IMR-90 (cell line): ENCODE measurements at regions not wholly inside any gene's neighbourhood (a gene's known extent, or its start where the extent isn't known, plus 50 kb on each side); places are given as distances from the start of the nearest gene placed in this dataset.

Source experiments
- ATAC-seq: fragments of 200-7000 bp; cut with Tn5 transposase; 2 replicates; pipeline ENCODE4 v1.9.1; 2020; ENCODE audit warnings: low read depth, mild to moderate bottlenecking, moderate library complexity
- BruUV-seq: library from RNA; stranded (reverse); fragments of 400-500 nt; replicated peaks from 2 replicates; lab custom pipeline; 2021; lab: Mats Ljungman, UMichigan
- CTCF ChIA-PET: fragments of 300-600 bp; formaldehyde crosslinking; extraction: SDS; loops from one replicate; lab custom pipeline; 2021; ENCODE audit warnings: antibody characterized with exemption; lab: Yijun Ruan, JAX
- POLR2A ChIA-PET: fragments of 300-600 bp; sonication (Branson Sonifier 250); formaldehyde crosslinking; loops from one replicate; lab custom pipeline; 2022; ENCODE audit warnings: antibody characterized with exemption; ENCODE audit not compliant: unreplicated experiment; lab: Charles Lee
- DNase-seq: peaks from one replicate; pipeline ENCODE4 v3.0.0; 2013
- H2AFZ ChIP-seq: replicated peaks from 2 replicates; pipeline ENCODE3; 2013; ENCODE audit warnings: low read length, mild to moderate bottlenecking; ENCODE audit not compliant: poor library complexity
- H2AK5ac ChIP-seq: 2 replicates; pipeline ENCODE4 v1.6.1; 2013; ENCODE audit warnings: low read depth, low read length, inconsistent platforms
- H2AK9ac ChIP-seq: replicated peaks from 2 replicates; pipeline ENCODE3; 2013; ENCODE audit warnings: mild to moderate bottlenecking, low read depth, low read length, moderate library complexity; ENCODE audit not compliant: poor library complexity
- H2BK120ac ChIP-seq: 2 replicates; pipeline ENCODE4 v1.6.1; 2013; ENCODE audit warnings: low read depth, low read length, inconsistent platforms
- H2BK15ac ChIP-seq: 3 replicates; pipeline ENCODE4 v1.6.1; 2013; ENCODE audit warnings: low read depth, low read length, inconsistent platforms
- H2BK20ac ChIP-seq: 2 replicates; pipeline ENCODE4 v1.6.1; 2013; ENCODE audit warnings: low read depth, mild to moderate bottlenecking, inconsistent platforms, low read length, moderate library complexity
- H2BK5ac ChIP-seq: 2 replicates; pipeline ENCODE4 v1.6.1; 2013; ENCODE audit warnings: mild to moderate bottlenecking, low read depth, low read length, inconsistent platforms; ENCODE audit not compliant: poor library complexity, severe bottlenecking
- H3K14ac ChIP-seq: replicated peaks from 2 replicates; pipeline ENCODE4 v1.6.1; 2013; ENCODE audit warnings: low read depth, low read length, inconsistent platforms
- H3K18ac ChIP-seq: 2 replicates; pipeline ENCODE4 v1.6.1; 2013; ENCODE audit warnings: low read depth, low read length, control low read depth
- H3K23ac ChIP-seq: 2 replicates; pipeline ENCODE4 v1.6.1; 2013; ENCODE audit warnings: low read depth, low read length, inconsistent platforms
- H3K27ac ChIP-seq: 2 replicates; pipeline ENCODE4 v1.5.1; 2013; ENCODE audit warnings: mild to moderate bottlenecking, control low read depth, low read length; ENCODE audit not compliant: insufficient read depth
- H3K27me3 ChIP-seq: 2 replicates; pipeline ENCODE4 v1.6.1; 2013; ENCODE audit warnings: low read length; ENCODE audit not compliant: control insufficient read depth, insufficient read depth
- H3K36me3 ChIP-seq: 2 replicates; pipeline ENCODE4 v1.6.1; 2013; ENCODE audit warnings: low read length, mixed read lengths; ENCODE audit not compliant: control insufficient read depth, insufficient read depth
- H3K4ac ChIP-seq: 2 replicates; pipeline ENCODE4 v1.6.1; 2013; ENCODE audit warnings: low read depth, low read length, inconsistent platforms
- H3K4me1 ChIP-seq: 2 replicates; pipeline ENCODE4 v1.6.1; 2013; ENCODE audit warnings: low read length, mixed read lengths; ENCODE audit not compliant: control insufficient read depth, insufficient read depth
- H3K4me2 ChIP-seq: 2 replicates; pipeline ENCODE4 v1.6.1; 2013; ENCODE audit warnings: low read depth, mild to moderate bottlenecking, control low read depth, low read length, moderate library complexity
- H3K4me3 ChIP-seq: 2 replicates; pipeline ENCODE4 v1.5.1; 2013; ENCODE audit warnings: low read depth, mild to moderate bottlenecking, control low read depth, low read length, moderate library complexity; ENCODE audit not compliant: insufficient read depth
- H3K56ac ChIP-seq: 2 replicates; pipeline ENCODE4 v1.6.1; 2013; ENCODE audit warnings: low read length, inconsistent platforms; ENCODE audit not compliant: insufficient read depth; ENCODE audit errors: extremely low read depth
- H3K79me1 ChIP-seq, 2 experiments: 2 replicates each; pipeline ENCODE4 v1.6.1; 2013; ENCODE audit warnings: low read length in 2 of 2, inconsistent platforms in 1 of 2, low read depth in 1 of 2
- H3K9ac ChIP-seq: 2 replicates; pipeline ENCODE4 v1.6.1; 2013; ENCODE audit warnings: low read depth, low read length, control low read depth
- H3K9me1 ChIP-seq: 2 replicates; pipeline ENCODE4 v1.6.1; 2013; ENCODE audit warnings: low read length, inconsistent platforms; ENCODE audit not compliant: insufficient read depth
- H3K9me3 ChIP-seq: 2 replicates; pipeline ENCODE4 v1.6.1; 2013; ENCODE audit warnings: low read length; ENCODE audit not compliant: control insufficient read depth, insufficient read depth
- H4K20me1 ChIP-seq: 2 replicates; pipeline ENCODE4 v1.6.1; 2013; ENCODE audit warnings: low read length, inconsistent platforms; ENCODE audit not compliant: insufficient read depth
- H4K5ac ChIP-seq: 2 replicates; pipeline ENCODE4 v1.6.1; 2013; ENCODE audit warnings: mild to moderate bottlenecking, low read depth, low read length, control low read depth
- H4K8ac ChIP-seq, 2 experiments: 2 replicates each; pipeline ENCODE4 v1.6.1; 2013; ENCODE audit warnings: low read depth in 2 of 2, low read length in 2 of 2, control low read depth in 1 of 2, inconsistent platforms in 1 of 2
- H4K91ac ChIP-seq: 2 replicates; pipeline ENCODE4 v1.6.1; 2013; ENCODE audit warnings: low read depth, low read length, inconsistent platforms; ENCODE audit not compliant: insufficient read depth
- CEBPB ChIP-seq: IDR thresholded peaks from 2 replicates; pipeline ENCODE4 v1.6.1; 2012; ENCODE audit warnings: low read depth, low read length, improper control_type of control experiment
- CTCF ChIP-seq: conservative IDR thresholded peaks from 2 replicates; pipeline ENCODE4 v1.5.1; 2012; ENCODE audit warnings: mild to moderate bottlenecking, low read depth, low read length, improper control_type of control experiment
- MAZ ChIP-seq: IDR thresholded peaks from 2 replicates; pipeline ENCODE4 v1.6.1; 2012; ENCODE audit warnings: low read depth, mild to moderate bottlenecking, low read length, improper control_type of control experiment, moderate library complexity, borderline replicate concordance
- RAD21 ChIP-seq: IDR thresholded peaks from 2 replicates; pipeline ENCODE4 v1.6.1; 2012; ENCODE audit warnings: low read length, improper control_type of control experiment
- RFX5 ChIP-seq: IDR thresholded peaks from 2 replicates; pipeline ENCODE4 v1.8.0; 2012; ENCODE audit warnings: low read depth, mild to moderate bottlenecking, low read length, moderate library complexity
- USF2 ChIP-seq: fragments of 150-350 bp; IDR thresholded peaks from 2 replicates; pipeline ENCODE4 v1.6.1; 2017; ENCODE audit warnings: mild to moderate bottlenecking, antibody characterized with exemption, low read length, low read depth
- WGBS, 2 experiments: methylation state at CpG; one replicate each; pipeline versions ENCODE4 v1.1.5 to v1.1.7; 2013; ENCODE audit warnings: missing lambda C conversion rate in 2 of 2; ENCODE audit not compliant: insufficient read length in 1 of 2; ENCODE audit errors: extremely low coverage in 2 of 2; 5-methylcytosine and 5-hydroxymethylcytosine counted together
- dilution Hi-C: fragments of 300-500 bp; cut with HindIII; formaldehyde crosslinking; loops from one replicate; pipeline ENCODE4 v1.14.3; 2018; ENCODE audit warnings: low sequenced_read_pairs; ENCODE audit not compliant: unreplicated experiment
- in situ Hi-C: fragments of 300-500 bp; cut with MboI; formaldehyde crosslinking; loops from 3 replicates; pipeline ENCODE4 v1.14.3; 2019; ENCODE audit warnings: low sequenced_read_pairs, inconsistent platforms, mixed read lengths
- intact Hi-C: fragments of 100-400 bp; cut with micrococcal nuclease; formaldehyde crosslinking; loops from 2 replicates; pipeline ENCODE4 v1.10.0; 2022

- Histone ChIP-seq H2AK9ac (no peak overlapping the region), H3K9me1 (no peaks in the 10 kb centered on the region), H3K56ac (no peak overlapping the region), H2BK20ac (no peak overlapping the region), H3K27ac (no peak overlapping the region), H3K4ac (no peak overlapping the region), H3K23ac (no peak overlapping the region), H2BK15ac (no peak overlapping the region), H3K9ac (no peak overlapping the region), H3K4me1 (0 out of 2 replicates have a peak, but pooled peaks cover 1% of the 10 kb centered on the region), H2AFZ (no peak overlapping the region), H2BK120ac (no peak overlapping the region), H3K4me3 (no peak overlapping the region), H2BK5ac (no peak overlapping the region), H3K18ac (no peak overlapping the region), H4K20me1 (no peaks in the 10 kb centered on the region), H2AK5ac (no peak overlapping the region), H4K8ac (no peak overlapping the region), H3K27me3 (no peaks in the 10 kb centered on the region), H3K14ac (no peak overlapping the region), H4K91ac (no peak overlapping the region), H3K4me2 (no peak overlapping the region), H4K5ac (no peak overlapping the region), H3K79me1 (no peaks in the 10 kb centered on the region), H3K9me3 (no peaks in the 10 kb centered on the region), H3K36me3 (no peaks in the 10 kb centered on the region)
- no TSS peak for BruUV-seq
- in situ Hi-C loops (no loop called here), dilution Hi-C loops (no loop called here), intact Hi-C loops (no loop called here)
- ATAC-seq, result no peak
- DNase-seq, result no peak
- CTCF ChIA-PET, result no interaction called here
- TF ChIP-seq RFX5 (no peak), CTCF (no peak), USF2 (no peak), RAD21 (no peak), MAZ (no peak), CEBPB (no peak)
- POLR2A ChIA-PET, result no interaction called here
- no CpG with 5 or more reads among the region's 2 CpGs for WGBS, 2 experiments
Observed at GRCh38 chr1:79082233-79082632, 75.7 kb upstream of the ADGRL4 start.
